PFSK-1 (cell line): ENCODE measurements at regions not wholly inside any gene's neighbourhood (a gene's known extent, or its start where the extent isn't known, plus 50 kb on each side); places are given as distances from the start of the nearest gene placed in this dataset.

Experiments used
- FOXP2 ChIP-seq: optimal IDR thresholded peaks from 2 replicates; pipeline ENCODE3; 2011; ENCODE audit warnings: borderline replicate concordance, control low read depth, inconsistent platforms; ENCODE audit not compliant: insufficient read depth; ENCODE audit errors: extremely low read length, extremely low read depth
- POLR2AphosphoS5 ChIP-seq: IDR thresholded peaks from 2 replicates; pipeline ENCODE4 v1.6.1; 2012; ENCODE audit warnings: low read depth, mild to moderate bottlenecking, control low read depth, low read length, moderate library complexity
- SIN3A ChIP-seq: IDR thresholded peaks from 2 replicates; pipeline ENCODE4 v1.6.1; 2012; ENCODE audit warnings: mild to moderate bottlenecking, low read length, moderate library complexity, borderline replicate concordance; ENCODE audit not compliant: insufficient read depth
- TAF1 ChIP-seq: IDR thresholded peaks from 2 replicates; pipeline ENCODE4 v1.6.1; 2012; ENCODE audit warnings: low read length, control low read depth, borderline replicate concordance; ENCODE audit not compliant: insufficient read depth
- TF ChIP-seq, protein P1 (sequence below), 2 experiments: IDR thresholded peaks; 2 replicates each; pipeline versions ENCODE4 v1.6.1 to v1.8.0; 2011 to 2012; ENCODE audit warnings: low read depth in 2 of 2, low read length in 2 of 2, control low read depth in 1 of 2, inconsistent platforms in 1 of 2, mild to moderate bottlenecking in 1 of 2, moderate library complexity in 1 of 2; ENCODE audit not compliant: insufficient read depth in 1 of 2

DNA sequence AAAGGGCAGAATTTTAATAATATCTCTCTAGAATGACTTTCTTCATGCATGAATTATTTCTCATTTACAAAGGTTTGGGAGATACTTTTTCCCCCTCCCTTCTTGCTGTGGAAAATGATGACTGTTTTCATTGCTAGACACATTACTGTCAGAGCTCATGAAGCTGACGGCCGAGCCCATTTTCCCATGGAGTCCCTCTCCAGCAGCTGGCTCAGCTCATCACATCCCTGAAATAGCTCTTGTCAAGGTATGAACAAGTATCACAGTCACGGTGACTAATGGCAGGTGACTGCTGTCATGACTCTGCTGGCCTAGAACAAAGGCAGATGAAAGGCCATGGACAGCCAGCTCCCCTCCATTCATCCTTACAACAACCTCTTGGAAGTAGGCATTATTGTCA lies 208.1 kb downstream of the ABCC12 start:
- TF ChIP-seq SIN3A (no peak), POLR2AphosphoS5 (no peak), TAF1 (no peak)
- TF ChIP-seq, protein P1, sequence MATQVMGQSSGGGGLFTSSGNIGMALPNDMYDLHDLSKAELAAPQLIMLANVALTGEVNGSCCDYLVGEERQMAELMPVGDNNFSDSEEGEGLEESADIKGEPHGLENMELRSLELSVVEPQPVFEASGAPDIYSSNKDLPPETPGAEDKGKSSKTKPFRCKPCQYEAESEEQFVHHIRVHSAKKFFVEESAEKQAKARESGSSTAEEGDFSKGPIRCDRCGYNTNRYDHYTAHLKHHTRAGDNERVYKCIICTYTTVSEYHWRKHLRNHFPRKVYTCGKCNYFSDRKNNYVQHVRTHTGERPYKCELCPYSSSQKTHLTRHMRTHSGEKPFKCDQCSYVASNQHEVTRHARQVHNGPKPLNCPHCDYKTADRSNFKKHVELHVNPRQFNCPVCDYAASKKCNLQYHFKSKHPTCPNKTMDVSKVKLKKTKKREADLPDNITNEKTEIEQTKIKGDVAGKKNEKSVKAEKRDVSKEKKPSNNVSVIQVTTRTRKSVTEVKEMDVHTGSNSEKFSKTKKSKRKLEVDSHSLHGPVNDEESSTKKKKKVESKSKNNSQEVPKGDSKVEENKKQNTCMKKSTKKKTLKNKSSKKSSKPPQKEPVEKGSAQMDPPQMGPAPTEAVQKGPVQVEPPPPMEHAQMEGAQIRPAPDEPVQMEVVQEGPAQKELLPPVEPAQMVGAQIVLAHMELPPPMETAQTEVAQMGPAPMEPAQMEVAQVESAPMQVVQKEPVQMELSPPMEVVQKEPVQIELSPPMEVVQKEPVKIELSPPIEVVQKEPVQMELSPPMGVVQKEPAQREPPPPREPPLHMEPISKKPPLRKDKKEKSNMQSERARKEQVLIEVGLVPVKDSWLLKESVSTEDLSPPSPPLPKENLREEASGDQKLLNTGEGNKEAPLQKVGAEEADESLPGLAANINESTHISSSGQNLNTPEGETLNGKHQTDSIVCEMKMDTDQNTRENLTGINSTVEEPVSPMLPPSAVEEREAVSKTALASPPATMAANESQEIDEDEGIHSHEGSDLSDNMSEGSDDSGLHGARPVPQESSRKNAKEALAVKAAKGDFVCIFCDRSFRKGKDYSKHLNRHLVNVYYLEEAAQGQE (IDR thresholded peaks at IDR 0.05; ENCODE audit: insufficient read depth in 1 of 2, low read depth in 2 of 2, low read length in 2 of 2): no peak

DNA sequence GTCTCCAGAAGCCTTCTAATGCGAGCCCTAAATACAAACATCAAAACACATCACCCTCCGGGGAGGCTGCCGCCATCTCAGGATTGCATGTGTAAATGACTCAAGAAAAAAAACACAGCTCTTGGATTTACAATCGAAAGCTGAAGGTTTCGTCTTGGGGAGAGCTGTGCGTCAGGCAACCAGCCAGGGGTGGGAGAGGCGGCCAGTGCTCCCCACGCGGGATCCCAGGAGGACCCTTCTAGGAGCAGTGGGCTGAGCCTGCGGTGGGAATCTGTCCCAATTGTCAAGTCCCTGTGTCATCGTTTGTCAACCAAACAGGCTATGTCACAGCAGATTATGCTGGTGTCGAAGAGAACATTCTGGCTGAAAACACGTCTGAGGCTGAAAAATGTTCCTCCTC lies 209.7 kb downstream of the ABCC12 start:
- no peak for TF ChIP-seq FOXP2
- TF ChIP-seq SIN3A: no peak
- no peak for TF ChIP-seq TAF1

DNA sequence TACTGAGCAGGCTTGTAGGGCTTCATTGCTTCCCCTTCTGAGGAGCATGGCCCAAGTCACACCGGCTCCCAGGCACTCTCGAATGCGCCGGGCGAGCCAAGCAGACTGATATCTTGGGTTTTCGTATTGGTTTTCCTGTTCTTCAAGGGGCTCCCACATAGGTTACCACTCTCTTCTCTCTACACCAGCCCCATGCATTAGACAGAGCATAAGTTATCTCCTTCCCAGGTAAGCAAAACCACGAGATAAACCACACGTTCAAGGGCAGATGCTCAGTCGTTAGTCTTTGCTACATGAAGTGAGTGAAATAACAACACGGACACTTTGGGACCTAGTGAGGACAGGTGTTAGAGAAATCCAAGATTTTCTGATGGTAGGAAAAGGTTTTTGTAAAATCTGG lies 211.2 kb downstream of the ABCC12 start:
- TF ChIP-seq FOXP2: no peak
- TF ChIP-seq, protein P1 (IDR thresholded peaks at IDR 0.05; ENCODE audit: insufficient read depth in 1 of 2, low read depth in 2 of 2, low read length in 2 of 2): no peak
- TF ChIP-seq TAF1: no peak

DNA sequence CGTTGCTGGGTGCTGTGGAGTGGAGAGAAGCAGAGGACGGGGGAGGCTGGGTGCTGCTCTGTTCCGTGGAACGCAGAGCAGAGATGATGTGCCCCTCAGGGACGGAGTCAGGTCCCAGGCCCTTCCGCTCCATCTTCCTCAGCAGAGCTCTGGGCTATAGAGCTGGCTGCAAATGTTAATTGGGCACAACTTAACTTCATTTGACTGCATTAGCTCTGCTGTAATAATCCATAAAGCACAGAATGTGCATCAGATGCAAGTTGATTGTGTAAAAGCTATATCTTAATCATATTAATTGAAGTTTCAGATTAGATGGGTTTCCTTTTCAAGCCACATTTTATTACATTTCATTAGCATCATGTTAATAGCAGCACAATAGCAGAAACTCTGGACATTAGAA lies 212.6 kb downstream of the ABCC12 start:
- TF ChIP-seq, protein P1 (IDR thresholded peaks at IDR 0.05; ENCODE audit: insufficient read depth in 1 of 2, low read depth in 2 of 2, low read length in 2 of 2): no peak
- TF ChIP-seq FOXP2: no peak
- TF ChIP-seq SIN3A: no peak
- TF ChIP-seq POLR2AphosphoS5: no peak
- no peak for TF ChIP-seq TAF1

DNA sequence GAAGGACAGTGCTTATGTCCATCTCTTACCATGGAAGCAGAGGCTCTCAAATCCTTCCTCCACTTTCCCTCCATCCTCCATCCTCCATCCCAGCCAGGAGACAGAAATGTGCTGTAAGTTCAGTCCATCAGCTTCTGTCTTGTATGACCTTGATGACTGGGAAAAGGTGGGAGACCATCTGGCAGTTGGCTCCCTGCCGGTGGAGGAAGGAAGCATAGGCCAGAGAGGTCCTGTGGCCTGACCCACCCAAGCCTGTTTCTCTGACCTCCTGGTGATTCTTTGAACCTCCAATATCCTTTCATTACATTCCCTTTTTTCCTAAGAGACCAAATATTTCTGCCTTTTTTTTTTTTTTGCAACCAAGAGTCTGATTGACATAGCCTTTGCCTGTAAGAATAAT lies 215.3 kb downstream of the ABCC12 start:
- TF ChIP-seq POLR2AphosphoS5 (no peak), FOXP2 (no peak)
- TF ChIP-seq, protein P1 (IDR thresholded peaks at IDR 0.05; ENCODE audit: insufficient read depth in 1 of 2, low read depth in 2 of 2, low read length in 2 of 2): no peak
